ENCODE measurements at regions not wholly inside any gene's neighbourhood (a gene's known extent, or its start where the extent isn't known, plus 50 kb on each side); places are given as distances from the start of the nearest gene placed in this dataset.

- TF ChIP-seq FOS (IDR thresholded peaks at IDR 0.05; ENCODE audit: borderline replicate concordance, insufficient read depth, low read length) = peak; percentile 68
- TF ChIP-seq CTCF (IDR thresholded peaks at IDR 0.05; ENCODE audit: extremely low read depth in 1 of 2, insufficient read depth in 1 of 2, low read depth in 1 of 2, low read length in 2 of 2) = no peak
These were observed 559.2 kb upstream of the TLE4 start for GRCh38 chr9:79012561-79012960.
